ENCODE measurements at regions not wholly inside any gene's neighbourhood (a gene's known extent, or its start where the extent isn't known, plus 50 kb on each side); places are given as distances from the start of the nearest gene placed in this dataset.
"Not testable (repeated sequence)": the region's sequence is repeated elsewhere in the genome, so short reads cannot be mapped to it uniquely, and the experiment has no call there.

DNA sequence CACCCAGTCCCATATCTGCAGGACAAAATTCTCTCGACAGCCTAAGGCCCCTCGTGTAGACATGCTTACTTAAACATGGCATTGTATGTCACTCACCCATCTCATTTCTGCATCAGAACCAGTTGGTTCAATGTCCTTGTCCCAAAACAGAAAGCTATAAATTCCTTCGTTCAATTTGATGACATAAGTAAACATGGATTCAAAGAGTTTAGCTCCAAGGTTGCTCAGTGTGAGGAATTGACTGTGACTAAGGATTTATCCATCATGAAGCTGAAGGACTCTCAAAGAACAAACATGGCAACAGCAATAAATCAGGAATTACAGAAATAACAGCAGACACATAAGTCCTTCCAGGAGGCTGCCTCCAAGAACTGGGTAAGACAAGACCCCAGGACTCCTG lies 237.2 kb downstream of the TOMM20 start:
- H3K4me3 Mint-ChIP-seq (ENCODE audit: unreplicated experiment): no peak overlapping the region
- TF ChIP-seq, protein P1, sequence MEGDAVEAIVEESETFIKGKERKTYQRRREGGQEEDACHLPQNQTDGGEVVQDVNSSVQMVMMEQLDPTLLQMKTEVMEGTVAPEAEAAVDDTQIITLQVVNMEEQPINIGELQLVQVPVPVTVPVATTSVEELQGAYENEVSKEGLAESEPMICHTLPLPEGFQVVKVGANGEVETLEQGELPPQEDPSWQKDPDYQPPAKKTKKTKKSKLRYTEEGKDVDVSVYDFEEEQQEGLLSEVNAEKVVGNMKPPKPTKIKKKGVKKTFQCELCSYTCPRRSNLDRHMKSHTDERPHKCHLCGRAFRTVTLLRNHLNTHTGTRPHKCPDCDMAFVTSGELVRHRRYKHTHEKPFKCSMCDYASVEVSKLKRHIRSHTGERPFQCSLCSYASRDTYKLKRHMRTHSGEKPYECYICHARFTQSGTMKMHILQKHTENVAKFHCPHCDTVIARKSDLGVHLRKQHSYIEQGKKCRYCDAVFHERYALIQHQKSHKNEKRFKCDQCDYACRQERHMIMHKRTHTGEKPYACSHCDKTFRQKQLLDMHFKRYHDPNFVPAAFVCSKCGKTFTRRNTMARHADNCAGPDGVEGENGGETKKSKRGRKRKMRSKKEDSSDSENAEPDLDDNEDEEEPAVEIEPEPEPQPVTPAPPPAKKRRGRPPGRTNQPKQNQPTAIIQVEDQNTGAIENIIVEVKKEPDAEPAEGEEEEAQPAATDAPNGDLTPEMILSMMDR (IDR thresholded peaks at IDR 0.05; ENCODE audit: unreplicated experiment): no peak
- H3K9me3 Mint-ChIP-seq (ENCODE audit: unreplicated experiment): no peaks in the 10 kb centered on the region
- no peak overlapping the region for H3K27ac Mint-ChIP-seq (ENCODE audit: unreplicated experiment)
- peaks cover 5% of the 10 kb centered on the region for H3K27me3 Mint-ChIP-seq (ENCODE audit: unreplicated experiment)
- H3K4me1 Mint-ChIP-seq (ENCODE audit: unreplicated experiment): peaks cover 17% of the 10 kb centered on the region
- DNase-seq (ENCODE audit: low spot score): no peak
- peaks cover 3% of the 10 kb centered on the region for H3K36me3 Mint-ChIP-seq (ENCODE audit: low read depth, unreplicated experiment)

DNA sequence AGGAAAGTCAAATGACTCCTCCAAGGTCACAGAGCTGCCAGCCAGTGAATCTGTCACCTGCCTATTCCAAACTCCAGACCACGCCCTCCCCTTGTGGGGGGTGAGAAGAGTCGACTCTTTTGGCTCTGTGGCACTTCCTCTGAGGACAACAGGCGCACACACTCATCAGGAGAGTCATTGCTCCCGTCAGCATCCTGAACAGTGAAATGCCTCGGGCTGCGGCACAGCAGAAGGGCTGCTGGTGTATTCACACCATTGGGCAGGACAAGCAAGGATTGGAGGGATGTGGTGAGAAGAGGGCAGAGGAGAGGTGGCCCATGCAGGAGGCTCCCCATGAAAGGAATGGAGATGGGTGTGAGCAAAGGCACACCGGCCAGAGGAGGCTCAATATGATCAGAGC lies 239.0 kb downstream of the TOMM20 start:
- Mint-ChIP-seq H3K4me1 (ENCODE audit: unreplicated experiment) (peaks cover 14% of the 10 kb centered on the region), H3K27me3 (ENCODE audit: unreplicated experiment) (peaks cover 9% of the 10 kb centered on the region), H3K9me3 (ENCODE audit: unreplicated experiment) (no peaks in the 10 kb centered on the region), H3K36me3 (ENCODE audit: low read depth, unreplicated experiment) (peaks cover 3% of the 10 kb centered on the region), H3K27ac (ENCODE audit: unreplicated experiment) (no peak overlapping the region), H3K4me3 (ENCODE audit: unreplicated experiment) (no peak overlapping the region)
- DNase-seq (ENCODE audit: low spot score): no peak
- TF ChIP-seq, protein P1 (IDR thresholded peaks at IDR 0.05; ENCODE audit: unreplicated experiment): no peak

DNA sequence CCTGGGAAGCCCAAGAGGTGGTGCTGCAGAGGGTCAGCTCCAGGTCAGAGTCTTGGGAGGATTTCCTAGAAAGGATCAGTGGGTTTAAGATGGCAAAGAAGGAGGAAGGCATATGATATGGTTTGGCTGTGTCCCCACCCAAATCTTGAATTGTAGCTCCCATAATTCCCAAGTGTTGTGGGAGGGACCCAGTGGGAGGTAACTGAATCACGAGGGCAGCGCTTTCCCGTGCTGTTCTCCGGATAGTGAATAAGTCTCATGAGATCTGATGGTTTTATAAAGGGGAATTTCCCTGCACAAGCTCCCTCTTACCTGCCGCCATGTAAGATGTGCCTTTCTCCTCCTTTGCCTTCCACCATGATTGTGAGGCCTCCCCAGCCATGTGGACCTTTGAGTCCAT lies 240.4 kb downstream of the TOMM20 start:
- H3K27me3 Mint-ChIP-seq (ENCODE audit: unreplicated experiment); H3K4me3 Mint-ChIP-seq (ENCODE audit: unreplicated experiment): not testable (repeated sequence)

DNA sequence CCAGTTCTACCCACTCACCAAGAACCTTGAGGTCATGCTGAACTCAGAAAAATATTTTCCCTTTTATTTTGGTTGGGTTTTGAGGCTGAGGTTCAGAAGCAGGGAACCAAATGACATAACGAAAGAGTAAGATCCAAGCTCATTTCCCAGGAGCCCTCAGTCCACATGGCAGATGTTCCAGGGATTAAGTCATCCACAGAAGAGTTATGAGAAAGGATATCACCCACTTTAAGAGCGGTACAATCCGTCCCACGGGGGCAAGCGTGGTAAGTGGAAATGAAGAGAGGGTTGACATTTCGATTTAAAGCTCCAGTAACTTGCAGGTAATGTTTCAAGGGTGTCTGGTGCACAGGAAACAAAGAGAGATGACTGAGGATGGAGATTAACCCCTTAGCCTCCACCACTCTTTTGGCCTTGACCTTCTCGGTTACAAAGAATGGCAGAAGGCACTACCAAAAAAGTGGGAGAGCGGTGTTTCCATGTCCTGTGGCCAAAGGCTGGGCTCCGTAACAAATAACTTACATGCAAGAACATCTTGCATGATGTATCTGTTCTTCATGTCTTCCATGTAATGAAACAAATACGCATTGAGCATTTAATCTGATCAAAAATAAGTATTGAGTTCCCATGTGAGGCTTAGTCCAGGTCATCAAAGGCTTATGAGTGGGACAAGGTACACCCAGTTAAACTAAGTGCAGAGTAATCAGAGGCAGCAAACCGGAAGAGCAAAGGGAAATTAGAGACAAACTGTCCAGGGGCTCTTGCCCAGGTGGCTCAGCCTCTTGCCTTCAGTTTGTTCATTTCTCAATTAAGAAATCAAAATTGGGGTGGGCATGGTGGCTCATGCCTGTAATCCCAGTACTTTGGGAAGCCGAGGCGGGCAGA lies 241.4 kb downstream of the TOMM20 start:
- H3K27me3 Mint-ChIP-seq (ENCODE audit: unreplicated experiment): peaks cover 9% of the 10 kb centered on the region
- peaks cover 13% of the 10 kb centered on the region for H3K36me3 Mint-ChIP-seq (ENCODE audit: low read depth, unreplicated experiment)
- H3K4me3 Mint-ChIP-seq (ENCODE audit: unreplicated experiment): peak overlapping the region; percentile 51
- H3K9me3 Mint-ChIP-seq (ENCODE audit: unreplicated experiment): no peaks in the 10 kb centered on the region
- no peaks in the 10 kb centered on the region for H3K4me1 Mint-ChIP-seq (ENCODE audit: unreplicated experiment)
- TF ChIP-seq, protein P1 (IDR thresholded peaks at IDR 0.05; ENCODE audit: unreplicated experiment): no peak
- no peak for DNase-seq (ENCODE audit: low spot score)
- no peak overlapping the region for H3K27ac Mint-ChIP-seq (ENCODE audit: unreplicated experiment)

More for the DNA sequence above, 240.4 kb downstream of the TOMM20 start:
- not testable (repeated sequence) for DNase-seq (ENCODE audit: low spot score); H3K27ac Mint-ChIP-seq (ENCODE audit: unreplicated experiment); H3K9me3 Mint-ChIP-seq (ENCODE audit: unreplicated experiment); H3K4me1 Mint-ChIP-seq (ENCODE audit: unreplicated experiment)
- peaks cover 13% of the 10 kb centered on the region for H3K36me3 Mint-ChIP-seq (ENCODE audit: low read depth, unreplicated experiment)

DNA sequence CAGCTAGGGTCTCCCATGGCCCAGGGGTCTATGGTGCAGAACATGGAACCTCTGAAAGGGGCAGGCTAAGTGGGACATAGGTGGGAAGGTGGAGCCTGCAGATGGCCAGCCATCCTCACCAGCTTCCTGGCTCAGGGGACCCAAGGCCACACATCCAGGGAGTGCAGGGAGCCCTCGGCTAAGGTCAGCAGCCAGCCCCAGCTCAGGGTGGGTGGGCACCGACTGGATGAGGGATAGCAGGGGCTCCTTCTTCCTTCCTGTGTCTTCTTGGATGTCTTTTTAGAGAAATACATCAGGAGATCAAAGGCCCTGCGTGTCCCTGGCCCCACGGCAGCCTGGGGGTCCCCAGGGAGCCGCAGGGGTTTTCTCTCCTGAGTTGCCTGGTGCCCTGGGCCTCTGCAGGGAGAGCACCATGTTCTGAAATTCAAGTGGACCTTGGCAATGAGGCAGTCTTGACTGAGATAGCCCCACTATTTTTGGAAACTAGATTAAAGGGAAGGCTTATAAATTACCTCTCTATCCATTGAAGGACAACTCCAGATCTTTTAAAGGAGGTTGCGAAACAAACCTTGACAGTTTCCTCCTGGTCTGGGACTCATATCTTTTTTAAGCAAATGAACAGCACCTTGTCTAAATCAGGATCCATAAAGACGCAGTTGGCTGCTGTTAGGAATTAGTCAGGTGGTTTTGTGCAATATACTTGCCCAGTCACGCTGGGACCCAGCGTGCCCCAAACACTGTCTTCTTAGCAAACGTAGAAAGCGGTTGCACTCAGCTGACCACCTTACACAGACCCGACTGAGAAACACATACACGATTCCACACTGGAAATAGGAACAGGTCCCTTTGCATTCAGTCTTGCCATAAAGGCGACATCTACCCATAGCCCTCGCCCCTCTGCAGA lies 242.3 kb downstream of the TOMM20 start:
- Mint-ChIP-seq H3K4me3 (ENCODE audit: unreplicated experiment) (no peak overlapping the region), H3K27ac (ENCODE audit: unreplicated experiment) (no peak overlapping the region), H3K4me1 (ENCODE audit: unreplicated experiment) (no peaks in the 10 kb centered on the region), H3K9me3 (ENCODE audit: unreplicated experiment) (no peaks in the 10 kb centered on the region), H3K27me3 (ENCODE audit: unreplicated experiment) (peaks cover 9% of the 10 kb centered on the region), H3K36me3 (ENCODE audit: low read depth, unreplicated experiment) (peaks cover 13% of the 10 kb centered on the region)
- DNase-seq (ENCODE audit: low spot score): no peak
- TF ChIP-seq, protein P1 (IDR thresholded peaks at IDR 0.05; ENCODE audit: unreplicated experiment): no peak
